ENCODE measurements at regions not wholly inside any gene's neighbourhood (a gene's known extent, or its start where the extent isn't known, plus 50 kb on each side); places are given as distances from the start of the nearest gene placed in this dataset.

DNA sequence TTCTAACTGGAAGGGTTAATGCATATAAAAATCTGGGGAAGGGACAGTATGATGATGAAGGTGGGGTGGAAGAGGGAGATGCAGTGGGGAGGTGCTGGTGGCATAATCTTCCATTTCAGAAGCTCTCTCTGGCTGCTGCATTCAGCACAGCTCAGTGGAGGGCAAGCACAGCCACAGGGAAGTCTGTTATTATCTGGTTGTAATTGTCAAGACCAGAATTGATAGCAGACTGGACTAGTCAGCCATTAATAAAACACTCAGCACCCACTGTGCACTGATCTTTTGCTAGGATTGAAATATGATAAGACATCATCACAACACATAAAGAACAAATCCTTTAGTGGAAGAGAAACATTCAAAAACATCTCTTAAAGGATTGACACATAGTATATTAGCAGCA is 414.2 kb upstream of the LCORL start:
- Histone ChIP-seq H3K79me2 (ENCODE audit: insufficient read depth, low read length) (no peaks in the 10 kb centered on the region), H3K23me2 (ENCODE audit: insufficient read length, low read depth, low read length, poor library complexity, severe bottlenecking) (no peaks in the 10 kb centered on the region), H2BK15ac (ENCODE audit: low read depth, low read length) (no peak overlapping the region), H3K27me3 (ENCODE audit: insufficient read depth, low read length) (no peaks in the 10 kb centered on the region), H2AFZ (ENCODE audit: low read length) (no peak overlapping the region), H3K4ac (ENCODE audit: low read depth, low read length) (no peak overlapping the region), H2AK5ac (ENCODE audit: insufficient read length, low read length) (no peak overlapping the region), H4K20me1 (ENCODE audit: control insufficient read depth, insufficient read depth, insufficient read length) (no peaks in the 10 kb centered on the region), H3T11ph (ENCODE audit: low read length) (no peak overlapping the region), H2BK120ac (ENCODE audit: low read depth, low read length, poor library complexity, severe bottlenecking) (no peak overlapping the region), H3K4me2 (ENCODE audit: insufficient read depth, insufficient read length, low read length) (no peak overlapping the region), H3K79me1 (ENCODE audit: insufficient read depth, low read depth, low read length, poor library complexity, severe bottlenecking) (no peaks in the 10 kb centered on the region), H3K9me3 (ENCODE audit: control insufficient read depth, low read depth, low read length) (no peaks in the 10 kb centered on the region), H3K9ac (ENCODE audit: extremely low read depth, insufficient read length, low read length) (no peak overlapping the region), H3K4me1 (ENCODE audit: insufficient read depth, low read length) (no peaks in the 10 kb centered on the region), H3K18ac (ENCODE audit: insufficient read length, low read depth, low read length) (no peak overlapping the region), H4K5ac (ENCODE audit: insufficient read length, low read depth, low read length) (no peak overlapping the region), H4K8ac (replicated peaks; ENCODE audit: insufficient read length, low read depth, low read length) (no peak overlapping the region), H3K23ac (ENCODE audit: insufficient read length, low read depth, low read length) (no peak overlapping the region), H2BK12ac (ENCODE audit: insufficient read length, low read depth, low read length) (no peak overlapping the region), H2BK20ac (ENCODE audit: low read depth, low read length, poor library complexity, severe bottlenecking) (no peak overlapping the region), H3K14ac (ENCODE audit: insufficient read depth, low read length) (no peak overlapping the region), H4K91ac (ENCODE audit: insufficient read length, low read depth, low read length) (no peak overlapping the region), H2BK5ac (ENCODE audit: insufficient read length, low read length) (no peak overlapping the region), H3K27ac (ENCODE audit: insufficient read length, low read depth, low read length) (no peak overlapping the region), H3K56ac (ENCODE audit: insufficient read length, low read depth, low read length) (no peak overlapping the region)
- no peak for DNase-seq
- Mint-ChIP-seq H3K27me3 (ENCODE audit: low read depth) (peaks cover 2% of the 10 kb centered on the region; the same call in 1 of the 2 replicates), H3K4me3 (no peak overlapping the region), H3K9me3 (no peaks in the 10 kb centered on the region), H3K27ac (no peak overlapping the region), H3K4me1 (peaks cover 5 to 6% of the 10 kb centered on the region in 2 experiments), H3K36me3 (ENCODE audit: insufficient read depth in 1 of 3, low read depth in 3 of 3) (no peaks in the 10 kb centered on the region)
- TF ChIP-seq, protein P1, sequence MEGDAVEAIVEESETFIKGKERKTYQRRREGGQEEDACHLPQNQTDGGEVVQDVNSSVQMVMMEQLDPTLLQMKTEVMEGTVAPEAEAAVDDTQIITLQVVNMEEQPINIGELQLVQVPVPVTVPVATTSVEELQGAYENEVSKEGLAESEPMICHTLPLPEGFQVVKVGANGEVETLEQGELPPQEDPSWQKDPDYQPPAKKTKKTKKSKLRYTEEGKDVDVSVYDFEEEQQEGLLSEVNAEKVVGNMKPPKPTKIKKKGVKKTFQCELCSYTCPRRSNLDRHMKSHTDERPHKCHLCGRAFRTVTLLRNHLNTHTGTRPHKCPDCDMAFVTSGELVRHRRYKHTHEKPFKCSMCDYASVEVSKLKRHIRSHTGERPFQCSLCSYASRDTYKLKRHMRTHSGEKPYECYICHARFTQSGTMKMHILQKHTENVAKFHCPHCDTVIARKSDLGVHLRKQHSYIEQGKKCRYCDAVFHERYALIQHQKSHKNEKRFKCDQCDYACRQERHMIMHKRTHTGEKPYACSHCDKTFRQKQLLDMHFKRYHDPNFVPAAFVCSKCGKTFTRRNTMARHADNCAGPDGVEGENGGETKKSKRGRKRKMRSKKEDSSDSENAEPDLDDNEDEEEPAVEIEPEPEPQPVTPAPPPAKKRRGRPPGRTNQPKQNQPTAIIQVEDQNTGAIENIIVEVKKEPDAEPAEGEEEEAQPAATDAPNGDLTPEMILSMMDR (conservative IDR thresholded peaks at IDR 0.05) = no peak
